Left cardiac atrium (tissue), 4 donors: ENCODE measurements at regions not wholly inside any gene's neighbourhood (a gene's known extent, or its start where the extent isn't known, plus 50 kb on each side); places are given as distances from the start of the nearest gene placed in this dataset.
A peak's percentile ranks its signal among the peaks of the same experiment; 100 is the strongest.
"Not testable (repeated sequence)": the region's sequence is repeated elsewhere in the genome, so short reads cannot be mapped to it uniquely, and the experiment has no call there.

ENCODE experiments used
- ATAC-seq, 2 donors: fragments of 200-7000 bp; cut with Tn5 transposase; one replicate each; pipeline ENCODE4 v1.9.1; 2020; ENCODE audit warnings: mild to moderate bottlenecking in 2 of 2, moderate library complexity in 2 of 2
- DNase-seq: peaks from one replicate; pipeline ENCODE4 v3.0.0-alpha.2; 2020
- intact Hi-C, 2 donors: fragments of 100-400 bp; cut with DNase I; formaldehyde crosslinking; loops; one replicate each; pipeline versions ENCODE4 v1.14.1 to v1.15.1; 2022 to 2023
- donor health status: DM: no; HTN: yes; CAD: no.
- donor health status: DM: no; HTN: yes; CAD: no; lungs with severe emphysema.
- donor health status: DM: yes; HTN: yes; CAD: no.
- donor health status: Dilated cardiomyopathy.

DNA sequence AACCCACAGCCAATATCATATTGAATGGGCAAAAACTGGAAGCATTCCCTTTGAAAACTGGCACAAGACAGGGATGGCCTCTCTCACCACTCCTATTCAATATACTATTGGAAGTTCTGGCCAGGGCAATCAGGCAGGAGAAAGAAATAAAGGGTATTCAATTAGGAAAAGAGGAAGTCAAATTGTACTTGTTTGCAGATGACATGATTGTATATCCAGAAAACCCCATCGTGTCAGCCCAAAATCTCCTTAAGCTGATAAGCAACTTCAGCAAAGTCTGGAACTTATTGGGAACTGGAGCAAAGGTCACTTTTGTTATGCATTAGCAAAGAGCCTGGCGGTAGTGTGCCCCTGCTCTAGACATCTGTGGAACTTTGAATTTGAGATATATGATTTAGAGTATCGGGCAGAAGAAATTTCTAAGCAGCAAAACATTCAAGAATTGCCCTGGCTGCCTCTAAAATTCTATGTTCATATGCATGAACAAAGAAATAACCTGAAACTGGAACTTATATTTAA lies 53.4 kb upstream of the PSMA1 start:
- DNase-seq, intact Hi-C loops, ATAC-seq: not testable (repeated sequence)

GRCh38 chr11:14577292-14577691 lies 57.1 kb upstream of the PSMA1 start:
- intact Hi-C loops = no loop called here
- ATAC-seq (no peak), DNase-seq (no peak)

GRCh38 chr11:14577835-14578529 lies 57.8 kb upstream of the PSMA1 start:
- ATAC-seq = peak in 1 of 2 donors; percentile 21
- DNase-seq = no peak
- intact Hi-C loops = no loop called here

GRCh38 chr11:14578541-14578956 lies 58.4 kb upstream of the PSMA1 start:
- peak; percentile 61 to 87 for ATAC-seq
- intact Hi-C loops = no loop called here
- DNase-seq = no peak

- DNase-seq (no peak), ATAC-seq (no peak)
- intact Hi-C loops = no loop called here
Observed at GRCh38 chr11:14579646-14580045, 59.5 kb upstream of the PSMA1 start.

DNA sequence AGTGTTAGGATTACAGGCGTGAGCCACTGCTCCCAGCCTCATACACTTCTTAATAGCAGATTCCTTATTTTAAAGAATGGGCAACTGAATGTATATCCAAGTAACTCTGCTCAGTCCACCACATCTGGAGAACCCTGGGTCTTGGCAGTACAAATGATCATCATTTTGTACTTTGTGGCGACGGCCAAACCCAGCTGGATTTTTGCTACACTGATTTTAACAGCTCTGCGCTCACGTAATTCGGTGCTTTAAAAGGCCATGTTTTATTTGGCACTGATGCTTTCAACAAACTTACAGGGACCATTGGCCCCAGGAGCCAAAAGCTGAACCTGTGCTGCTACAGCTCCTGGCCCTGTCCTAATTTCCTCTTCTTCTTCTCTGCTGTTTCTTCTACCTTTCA lies 60.8 kb upstream of the PDE3B start:
- peak in 1 of 2 donors; percentile 47 for ATAC-seq
- intact Hi-C loops = no loop called here

DNA sequence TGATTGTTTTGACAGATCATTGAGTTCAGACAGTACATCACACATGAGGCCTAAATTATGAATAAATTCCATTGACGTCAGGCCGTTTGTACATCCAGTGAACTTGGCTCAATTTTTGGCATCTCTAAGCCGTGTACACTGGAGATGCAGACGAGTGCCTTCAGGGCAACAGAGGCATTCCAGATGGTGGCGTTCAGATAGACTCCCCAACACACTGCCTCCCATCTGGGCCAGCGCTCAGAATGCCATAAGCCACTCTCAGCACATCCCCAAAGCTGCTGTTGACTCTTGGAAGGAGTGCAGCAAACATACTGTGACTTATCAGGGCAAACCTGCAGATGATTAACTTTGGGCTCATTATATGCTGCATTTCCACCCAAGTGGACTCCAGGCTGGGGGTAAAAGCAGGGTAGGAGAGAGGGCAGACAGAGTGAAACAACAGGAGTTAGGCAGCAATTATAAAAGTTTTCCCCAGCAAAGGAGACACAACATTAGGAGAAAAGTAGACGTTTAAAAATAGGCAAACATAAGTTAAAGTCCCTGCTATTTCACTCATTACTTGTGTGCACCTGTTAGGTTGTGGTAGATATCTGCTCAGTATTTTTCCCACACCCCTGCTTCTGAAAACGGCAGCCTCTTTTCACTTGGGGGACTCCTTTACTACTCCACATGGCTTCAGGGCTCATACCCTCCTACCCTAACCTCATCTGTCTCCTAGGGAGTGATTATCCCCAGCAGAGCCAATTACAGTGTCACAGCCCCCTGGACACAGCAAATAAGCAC lies 60.2 kb upstream of the PDE3B start:
- intact Hi-C loops = no loop called here
- peak; percentile 60 for DNase-seq

More for the DNA sequence above, 60.8 kb upstream of the PDE3B start:
- DNase-seq = peak; percentile 23

GRCh38 chr11:14584035-14584363 lies 59.6 kb upstream of the PDE3B start:
- intact Hi-C loops = no loop called here
- DNase-seq (no peak), ATAC-seq (no peak)

More for the DNA sequence above, 60.2 kb upstream of the PDE3B start:
- ATAC-seq = peak in 1 of 2 donors; percentile 91

- intact Hi-C loops = no loop called here
- no peak for DNase-seq
- ATAC-seq = peak in 1 of 2 donors; percentile 42
Observed at GRCh38 chr11:14584595-14584994, 59.0 kb upstream of the PDE3B start.

- intact Hi-C loops = no loop called here
- peak in 1 of 2 donors; percentile 60 for ATAC-seq
Observed at GRCh38 chr11:14585438-14585837, 58.2 kb upstream of the PDE3B start.

GRCh38 chr11:14587258-14587657 lies 56.3 kb upstream of the PDE3B start:
- intact Hi-C loops = no loop called here
- ATAC-seq = peak; percentile 32 to 68
- no peak for DNase-seq

More at GRCh38 chr11:14585438-14585837, 58.2 kb upstream of the PDE3B start:
- no peak for DNase-seq

GRCh38 chr11:14588681-14589080 lies 54.9 kb upstream of the PDE3B start:
- no peak for ATAC-seq
- intact Hi-C loops = no loop called here
- DNase-seq = no peak

DNA sequence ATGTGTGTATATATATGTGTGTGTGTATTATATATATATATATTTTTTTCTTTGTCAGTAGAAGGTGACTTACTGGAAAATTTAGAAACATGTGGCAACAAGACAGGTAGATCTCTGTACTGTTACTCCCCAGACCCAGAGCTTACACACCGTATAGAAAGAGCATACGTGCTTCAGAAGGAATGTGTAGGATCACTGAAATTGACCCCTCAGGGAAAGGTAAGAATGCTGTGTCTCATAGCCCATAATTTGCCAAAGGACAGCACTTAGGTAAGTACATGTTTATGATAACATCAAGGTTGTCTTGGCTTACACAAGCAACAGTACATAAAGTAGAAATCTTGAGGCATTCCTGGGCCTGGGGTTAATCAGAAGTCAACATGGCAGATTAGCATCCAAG lies 54.2 kb upstream of the PDE3B start:
- intact Hi-C loops = no loop called here
- ATAC-seq (no peak), DNase-seq (no peak)

- ATAC-seq, DNase-seq, intact Hi-C loops: not testable (repeated sequence)
Observed at GRCh38 chr11:14591046-14591445, 52.6 kb upstream of the PDE3B start.

GRCh38 chr11:14593671-14594070 lies 49.9 kb upstream of the PDE3B start:
- ATAC-seq (no peak), DNase-seq (no peak)
- intact Hi-C loops = no loop called here
